VCaP (cell line): ENCODE measurements at regions not wholly inside any gene's neighbourhood (a gene's known extent, or its start where the extent isn't known, plus 50 kb on each side); places are given as distances from the start of the nearest gene placed in this dataset.

Source experiments
- H3K27ac ChIP-seq: fragments of 450-650 bp; 2 replicates; pipeline ENCODE4 v1.5.1; 2017
- TF ChIP-seq, protein P1 (sequence below): fragments of 450-650 bp; conservative IDR thresholded peaks from 2 replicates; pipeline ENCODE4 v1.5.1; 2017; ENCODE audit warnings: mild to moderate bottlenecking, moderate library complexity

DNA sequence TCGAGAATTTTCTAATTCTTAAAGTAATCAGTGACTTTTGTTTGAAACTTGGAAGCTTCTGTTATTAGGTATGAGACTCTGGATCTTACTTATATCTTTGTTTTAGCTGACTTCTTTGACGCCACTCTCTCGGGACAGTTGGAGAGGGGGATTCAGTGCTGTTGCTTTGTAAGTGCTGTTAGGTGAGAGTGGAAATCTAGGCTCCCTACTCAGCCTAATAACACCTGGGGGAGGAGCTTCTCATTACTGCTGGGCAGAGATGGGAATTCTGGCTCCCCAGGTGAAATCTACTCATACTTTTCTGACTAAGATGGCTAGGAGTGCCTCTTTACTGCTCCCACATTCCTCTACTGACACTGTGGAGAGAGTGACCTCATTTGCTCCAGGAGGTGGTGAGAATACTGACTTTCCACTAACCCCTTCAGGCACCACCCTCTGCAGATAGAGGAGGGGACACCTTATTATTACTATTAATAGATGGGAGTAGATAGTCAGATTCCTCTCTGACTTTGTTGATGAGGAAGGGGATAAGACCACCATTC, 324.9 kb upstream of the SPRY2 start:
- no peak overlapping the region for H3K27ac ChIP-seq
- TF ChIP-seq, protein P1, sequence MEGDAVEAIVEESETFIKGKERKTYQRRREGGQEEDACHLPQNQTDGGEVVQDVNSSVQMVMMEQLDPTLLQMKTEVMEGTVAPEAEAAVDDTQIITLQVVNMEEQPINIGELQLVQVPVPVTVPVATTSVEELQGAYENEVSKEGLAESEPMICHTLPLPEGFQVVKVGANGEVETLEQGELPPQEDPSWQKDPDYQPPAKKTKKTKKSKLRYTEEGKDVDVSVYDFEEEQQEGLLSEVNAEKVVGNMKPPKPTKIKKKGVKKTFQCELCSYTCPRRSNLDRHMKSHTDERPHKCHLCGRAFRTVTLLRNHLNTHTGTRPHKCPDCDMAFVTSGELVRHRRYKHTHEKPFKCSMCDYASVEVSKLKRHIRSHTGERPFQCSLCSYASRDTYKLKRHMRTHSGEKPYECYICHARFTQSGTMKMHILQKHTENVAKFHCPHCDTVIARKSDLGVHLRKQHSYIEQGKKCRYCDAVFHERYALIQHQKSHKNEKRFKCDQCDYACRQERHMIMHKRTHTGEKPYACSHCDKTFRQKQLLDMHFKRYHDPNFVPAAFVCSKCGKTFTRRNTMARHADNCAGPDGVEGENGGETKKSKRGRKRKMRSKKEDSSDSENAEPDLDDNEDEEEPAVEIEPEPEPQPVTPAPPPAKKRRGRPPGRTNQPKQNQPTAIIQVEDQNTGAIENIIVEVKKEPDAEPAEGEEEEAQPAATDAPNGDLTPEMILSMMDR = no peak

DNA sequence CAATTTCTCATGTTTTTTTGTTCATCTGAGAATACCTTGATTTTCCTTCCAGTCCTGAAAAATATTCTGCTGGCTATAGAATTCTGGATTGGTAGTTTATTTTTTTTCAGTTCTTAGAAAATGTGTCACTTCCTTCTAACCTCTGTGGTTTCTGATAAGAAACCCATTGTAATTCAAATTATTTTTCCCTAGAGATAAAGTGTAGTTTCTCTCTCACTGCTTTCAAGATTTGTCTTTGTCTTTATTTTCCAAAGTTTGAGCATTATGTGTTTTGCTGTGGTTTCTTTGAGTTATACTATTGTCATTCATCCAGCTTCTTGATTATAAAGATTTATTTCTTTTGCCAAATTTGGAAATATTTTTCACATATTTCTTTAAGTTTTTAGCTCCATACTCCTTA, 324.0 kb upstream of the SPRY2 start:
- H3K27ac ChIP-seq = no peak overlapping the region
- TF ChIP-seq, protein P1 = no peak

DNA sequence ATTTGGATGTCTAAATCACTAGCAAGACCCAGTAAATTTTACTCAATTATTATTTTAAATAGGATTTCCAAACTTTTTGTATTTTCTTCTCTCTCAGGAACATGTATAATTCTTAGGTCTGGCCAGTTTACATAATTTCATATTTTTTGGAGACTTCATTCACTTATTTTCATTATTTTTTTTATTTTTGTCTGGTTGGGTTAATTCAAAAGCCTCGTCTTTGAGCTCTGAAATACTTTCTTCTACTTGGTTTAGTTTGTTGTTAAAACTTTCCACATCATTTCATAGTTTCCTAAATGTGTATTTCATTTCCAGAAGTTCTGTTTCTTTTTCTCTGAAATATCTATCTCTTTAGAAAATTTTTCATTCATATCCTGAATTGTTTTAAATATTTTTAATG, 322.9 kb upstream of the SPRY2 start:
- no peak overlapping the region for H3K27ac ChIP-seq
- TF ChIP-seq, protein P1 = no peak

DNA sequence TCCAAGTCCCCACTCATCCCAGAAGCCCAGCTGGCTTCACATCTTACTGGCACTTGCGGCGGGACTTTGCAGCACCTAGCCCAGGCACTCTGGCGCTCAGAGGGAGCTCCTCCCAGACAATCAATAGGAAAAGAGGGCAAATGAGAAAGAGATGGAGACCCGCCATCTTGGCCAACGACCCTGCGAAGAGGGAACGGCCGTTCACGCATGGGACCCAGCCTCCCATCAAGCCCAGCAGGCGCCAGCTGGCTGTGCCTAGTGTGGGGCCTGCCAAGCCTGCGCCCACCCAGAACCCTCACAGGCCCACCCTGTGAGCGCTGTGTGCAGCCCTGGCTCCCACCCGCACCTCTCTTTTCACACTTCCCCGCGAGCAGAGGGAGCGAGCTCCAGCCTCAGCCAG, 317.8 kb upstream of the SPRY2 start:
- no peak overlapping the region for H3K27ac ChIP-seq
- TF ChIP-seq, protein P1 = no peak

DNA sequence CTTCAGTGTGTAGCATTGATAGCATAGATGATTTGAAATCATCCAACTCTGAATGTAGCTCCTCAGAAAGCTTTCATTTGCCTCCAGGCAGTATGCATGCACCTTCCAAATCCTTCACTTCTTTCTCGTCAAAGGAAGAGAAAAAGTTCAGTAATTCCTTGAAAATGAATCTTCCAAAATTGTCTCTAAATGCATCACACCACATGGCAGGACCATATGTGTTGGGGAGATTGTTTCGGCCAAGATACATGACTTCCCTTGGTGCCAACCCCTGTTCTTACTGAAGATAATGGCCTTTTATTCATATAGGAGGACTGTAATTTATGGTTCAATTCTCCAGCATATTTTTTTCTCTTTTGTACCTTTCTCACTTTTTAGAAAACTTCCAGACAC, 315.6 kb upstream of the SPRY2 start:
- no peak overlapping the region for H3K27ac ChIP-seq
- TF ChIP-seq, protein P1 = no peak

DNA sequence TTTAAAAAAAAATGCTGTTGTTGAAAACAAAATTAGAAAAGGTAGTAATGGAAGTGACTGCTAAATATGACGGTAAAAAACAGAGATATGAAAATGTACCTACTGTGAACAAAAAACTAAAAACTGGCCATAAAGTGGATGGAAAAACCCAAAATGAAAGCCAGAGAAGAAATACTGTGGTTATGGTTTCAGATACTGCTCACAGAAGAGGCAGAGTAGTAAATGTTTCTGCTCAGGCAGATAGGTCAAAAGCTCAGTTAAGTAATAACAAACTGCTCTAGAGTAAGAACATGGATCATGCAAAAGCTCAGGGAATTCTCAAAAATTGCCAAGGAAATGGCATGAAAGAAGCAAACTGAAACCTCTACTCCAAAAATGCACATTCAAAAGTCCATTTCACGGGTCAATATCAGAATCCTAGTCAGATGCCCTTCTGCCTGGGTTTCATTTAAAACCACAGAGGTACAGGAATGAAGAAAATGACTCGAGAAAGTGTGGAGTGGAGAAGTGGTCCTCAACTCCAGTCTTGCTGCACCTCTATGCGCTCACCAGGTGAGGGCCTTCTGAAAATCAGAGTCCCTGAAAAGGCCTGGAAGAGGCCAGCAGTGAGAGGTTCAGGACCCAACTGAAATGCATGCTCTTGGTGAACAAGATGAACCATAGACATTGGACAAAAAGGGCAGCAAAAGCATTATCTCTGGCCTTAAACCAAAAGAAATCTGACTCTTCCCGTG, 315.0 kb upstream of the SPRY2 start:
- no peak overlapping the region for H3K27ac ChIP-seq
- TF ChIP-seq, protein P1 = no peak

DNA sequence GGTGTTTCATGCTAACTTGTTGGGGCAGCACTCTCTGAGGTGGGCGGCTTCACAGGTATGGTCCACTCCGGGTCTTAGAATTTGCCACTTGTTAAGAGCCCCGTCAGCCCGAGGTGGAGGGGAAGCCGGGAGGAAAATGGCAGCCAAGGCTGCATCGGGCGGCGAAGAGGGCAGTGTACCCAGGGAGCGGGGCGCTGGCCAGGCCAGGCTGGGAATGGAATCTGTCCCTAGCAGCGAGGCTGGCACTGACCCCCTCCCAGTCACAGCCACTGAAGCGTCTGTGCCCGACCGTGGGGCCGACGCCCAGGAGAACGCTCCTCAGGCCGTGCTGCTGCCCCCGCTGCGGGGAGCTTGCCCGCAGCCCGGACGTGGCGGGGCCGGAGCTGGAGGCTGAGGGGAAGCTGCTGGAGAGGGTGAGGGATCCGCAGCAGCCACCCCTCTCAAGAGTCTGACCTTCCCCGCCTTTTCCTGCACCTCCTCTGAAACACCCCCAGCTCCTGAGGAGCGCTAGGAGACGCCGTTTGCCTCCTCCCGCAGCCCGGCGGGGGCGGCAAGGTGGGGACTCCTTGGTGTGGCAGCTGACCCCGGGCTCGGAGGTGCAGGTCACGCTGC, 313.8 kb upstream of the SPRY2 start:
- TF ChIP-seq, protein P1 = no peak
- no peak overlapping the region for H3K27ac ChIP-seq
